IMR-90 (cell line): ENCODE measurements at regions not wholly inside any gene's neighbourhood (a gene's known extent, or its start where the extent isn't known, plus 50 kb on each side); places are given as distances from the start of the nearest gene placed in this dataset.

ENCODE experiments used
- ATAC-seq: fragments of 200-7000 bp; cut with Tn5 transposase; 2 replicates; pipeline ENCODE4 v1.9.1; 2020; ENCODE audit warnings: low read depth, mild to moderate bottlenecking, moderate library complexity
- BruUV-seq: library from RNA; stranded (reverse); fragments of 400-500 nt; replicated peaks from 2 replicates; lab custom pipeline; 2021; lab: Mats Ljungman, UMichigan
- CTCF ChIA-PET: fragments of 300-600 bp; formaldehyde crosslinking; extraction: SDS; loops from one replicate; lab custom pipeline; 2021; ENCODE audit warnings: antibody characterized with exemption; lab: Yijun Ruan, JAX
- POLR2A ChIA-PET: fragments of 300-600 bp; sonication (Branson Sonifier 250); formaldehyde crosslinking; loops from one replicate; lab custom pipeline; 2022; ENCODE audit warnings: antibody characterized with exemption; ENCODE audit not compliant: unreplicated experiment; lab: Charles Lee
- DNase-seq: peaks from one replicate; pipeline ENCODE4 v3.0.0; 2013
- H2AFZ ChIP-seq: replicated peaks from 2 replicates; pipeline ENCODE3; 2013; ENCODE audit warnings: low read length, mild to moderate bottlenecking; ENCODE audit not compliant: poor library complexity
- H2AK5ac ChIP-seq: 2 replicates; pipeline ENCODE4 v1.6.1; 2013; ENCODE audit warnings: low read depth, low read length, inconsistent platforms
- H2AK9ac ChIP-seq: replicated peaks from 2 replicates; pipeline ENCODE3; 2013; ENCODE audit warnings: mild to moderate bottlenecking, low read depth, low read length, moderate library complexity; ENCODE audit not compliant: poor library complexity
- H2BK120ac ChIP-seq: 2 replicates; pipeline ENCODE4 v1.6.1; 2013; ENCODE audit warnings: low read depth, low read length, inconsistent platforms
- H2BK15ac ChIP-seq: 3 replicates; pipeline ENCODE4 v1.6.1; 2013; ENCODE audit warnings: low read depth, low read length, inconsistent platforms
- H2BK20ac ChIP-seq: 2 replicates; pipeline ENCODE4 v1.6.1; 2013; ENCODE audit warnings: low read depth, mild to moderate bottlenecking, inconsistent platforms, low read length, moderate library complexity
- H2BK5ac ChIP-seq: 2 replicates; pipeline ENCODE4 v1.6.1; 2013; ENCODE audit warnings: mild to moderate bottlenecking, low read depth, low read length, inconsistent platforms; ENCODE audit not compliant: poor library complexity, severe bottlenecking
- H3K14ac ChIP-seq: replicated peaks from 2 replicates; pipeline ENCODE4 v1.6.1; 2013; ENCODE audit warnings: low read depth, low read length, inconsistent platforms
- H3K18ac ChIP-seq: 2 replicates; pipeline ENCODE4 v1.6.1; 2013; ENCODE audit warnings: low read depth, low read length, control low read depth
- H3K23ac ChIP-seq: 2 replicates; pipeline ENCODE4 v1.6.1; 2013; ENCODE audit warnings: low read depth, low read length, inconsistent platforms
- H3K27ac ChIP-seq: 2 replicates; pipeline ENCODE4 v1.5.1; 2013; ENCODE audit warnings: mild to moderate bottlenecking, control low read depth, low read length; ENCODE audit not compliant: insufficient read depth
- H3K27me3 ChIP-seq: 2 replicates; pipeline ENCODE4 v1.6.1; 2013; ENCODE audit warnings: low read length; ENCODE audit not compliant: control insufficient read depth, insufficient read depth
- H3K36me3 ChIP-seq: 2 replicates; pipeline ENCODE4 v1.6.1; 2013; ENCODE audit warnings: low read length, mixed read lengths; ENCODE audit not compliant: control insufficient read depth, insufficient read depth
- H3K4ac ChIP-seq: 2 replicates; pipeline ENCODE4 v1.6.1; 2013; ENCODE audit warnings: low read depth, low read length, inconsistent platforms
- H3K4me1 ChIP-seq: 2 replicates; pipeline ENCODE4 v1.6.1; 2013; ENCODE audit warnings: low read length, mixed read lengths; ENCODE audit not compliant: control insufficient read depth, insufficient read depth
- H3K4me2 ChIP-seq: 2 replicates; pipeline ENCODE4 v1.6.1; 2013; ENCODE audit warnings: low read depth, mild to moderate bottlenecking, control low read depth, low read length, moderate library complexity
- H3K4me3 ChIP-seq: 2 replicates; pipeline ENCODE4 v1.5.1; 2013; ENCODE audit warnings: low read depth, mild to moderate bottlenecking, control low read depth, low read length, moderate library complexity; ENCODE audit not compliant: insufficient read depth
- H3K56ac ChIP-seq: 2 replicates; pipeline ENCODE4 v1.6.1; 2013; ENCODE audit warnings: low read length, inconsistent platforms; ENCODE audit not compliant: insufficient read depth; ENCODE audit errors: extremely low read depth
- H3K79me1 ChIP-seq, 2 experiments: 2 replicates each; pipeline ENCODE4 v1.6.1; 2013; ENCODE audit warnings: low read length in 2 of 2, inconsistent platforms in 1 of 2, low read depth in 1 of 2
- H3K9ac ChIP-seq: 2 replicates; pipeline ENCODE4 v1.6.1; 2013; ENCODE audit warnings: low read depth, low read length, control low read depth
- H3K9me1 ChIP-seq: 2 replicates; pipeline ENCODE4 v1.6.1; 2013; ENCODE audit warnings: low read length, inconsistent platforms; ENCODE audit not compliant: insufficient read depth
- H3K9me3 ChIP-seq: 2 replicates; pipeline ENCODE4 v1.6.1; 2013; ENCODE audit warnings: low read length; ENCODE audit not compliant: control insufficient read depth, insufficient read depth
- H4K20me1 ChIP-seq: 2 replicates; pipeline ENCODE4 v1.6.1; 2013; ENCODE audit warnings: low read length, inconsistent platforms; ENCODE audit not compliant: insufficient read depth
- H4K5ac ChIP-seq: 2 replicates; pipeline ENCODE4 v1.6.1; 2013; ENCODE audit warnings: mild to moderate bottlenecking, low read depth, low read length, control low read depth
- H4K8ac ChIP-seq, 2 experiments: 2 replicates each; pipeline ENCODE4 v1.6.1; 2013; ENCODE audit warnings: low read depth in 2 of 2, low read length in 2 of 2, control low read depth in 1 of 2, inconsistent platforms in 1 of 2
- H4K91ac ChIP-seq: 2 replicates; pipeline ENCODE4 v1.6.1; 2013; ENCODE audit warnings: low read depth, low read length, inconsistent platforms; ENCODE audit not compliant: insufficient read depth
- BHLHE40 ChIP-seq: fragments of 150-350 bp; IDR thresholded peaks from 2 replicates; pipeline ENCODE4 v1.6.1; 2016; ENCODE audit warnings: mild to moderate bottlenecking, low read depth, low read length
- CEBPB ChIP-seq: IDR thresholded peaks from 2 replicates; pipeline ENCODE4 v1.6.1; 2012; ENCODE audit warnings: low read depth, low read length, improper control_type of control experiment
- CHD1 ChIP-seq: IDR thresholded peaks from 2 replicates; pipeline ENCODE4 v1.6.1; 2012; ENCODE audit warnings: low read depth, low read length, improper control_type of control experiment
- MAFK ChIP-seq: IDR thresholded peaks from 2 replicates; pipeline ENCODE4 v1.6.1; 2012; ENCODE audit warnings: low read depth, low read length, improper control_type of control experiment
- MAZ ChIP-seq: IDR thresholded peaks from 2 replicates; pipeline ENCODE4 v1.6.1; 2012; ENCODE audit warnings: low read depth, mild to moderate bottlenecking, low read length, improper control_type of control experiment, moderate library complexity, borderline replicate concordance
- MXI1 ChIP-seq: IDR thresholded peaks from 2 replicates; pipeline ENCODE4 v1.6.1; 2012; ENCODE audit warnings: low read depth, mild to moderate bottlenecking, low read length, moderate library complexity, borderline replicate concordance
- NFE2L2 ChIP-seq: fragments of 150-350 bp; IDR thresholded peaks from 2 replicates; pipeline ENCODE4 v1.6.1; 2016; ENCODE audit warnings: low read depth, mild to moderate bottlenecking, low read length
- POLR2A ChIP-seq: IDR thresholded peaks from 2 replicates; pipeline ENCODE4 v1.6.1; 2012; ENCODE audit warnings: mild to moderate bottlenecking, low read depth, low read length
- RAD21 ChIP-seq: IDR thresholded peaks from 2 replicates; pipeline ENCODE4 v1.6.1; 2012; ENCODE audit warnings: low read length, improper control_type of control experiment
- RCOR1 ChIP-seq: IDR thresholded peaks from 2 replicates; pipeline ENCODE4 v1.6.1; 2012; ENCODE audit warnings: mild to moderate bottlenecking, low read length, improper control_type of control experiment; ENCODE audit not compliant: insufficient replicate concordance
- WGBS, 2 experiments: methylation state at CpG; one replicate each; pipeline versions ENCODE4 v1.1.5 to v1.1.7; 2013; ENCODE audit warnings: missing lambda C conversion rate in 2 of 2; ENCODE audit not compliant: insufficient read length in 1 of 2; ENCODE audit errors: extremely low coverage in 2 of 2; 5-methylcytosine and 5-hydroxymethylcytosine counted together
- dilution Hi-C: fragments of 300-500 bp; cut with HindIII; formaldehyde crosslinking; loops from one replicate; pipeline ENCODE4 v1.14.3; 2018; ENCODE audit warnings: low sequenced_read_pairs; ENCODE audit not compliant: unreplicated experiment
- in situ Hi-C: fragments of 300-500 bp; cut with MboI; formaldehyde crosslinking; loops from 3 replicates; pipeline ENCODE4 v1.14.3; 2019; ENCODE audit warnings: low sequenced_read_pairs, inconsistent platforms, mixed read lengths
- intact Hi-C: fragments of 100-400 bp; cut with micrococcal nuclease; formaldehyde crosslinking; loops from 2 replicates; pipeline ENCODE4 v1.10.0; 2022
- TF ChIP-seq, protein P1 (sequence below): conservative IDR thresholded peaks from 2 replicates; pipeline ENCODE4 v1.5.1; 2012; ENCODE audit warnings: mild to moderate bottlenecking, low read depth, low read length, improper control_type of control experiment
- TF ChIP-seq, protein P2 (sequence below): fragments of 150-350 bp; IDR thresholded peaks from 2 replicates; pipeline ENCODE4 v1.6.1; 2016; ENCODE audit warnings: low read depth, mild to moderate bottlenecking, low read length, moderate library complexity, borderline replicate concordance
- TF ChIP-seq, protein P3 (sequence below): fragments of 150-350 bp; IDR thresholded peaks from 2 replicates; pipeline ENCODE4 v1.6.1; 2017; ENCODE audit warnings: mild to moderate bottlenecking, antibody characterized with exemption, low read length, low read depth

DNA sequence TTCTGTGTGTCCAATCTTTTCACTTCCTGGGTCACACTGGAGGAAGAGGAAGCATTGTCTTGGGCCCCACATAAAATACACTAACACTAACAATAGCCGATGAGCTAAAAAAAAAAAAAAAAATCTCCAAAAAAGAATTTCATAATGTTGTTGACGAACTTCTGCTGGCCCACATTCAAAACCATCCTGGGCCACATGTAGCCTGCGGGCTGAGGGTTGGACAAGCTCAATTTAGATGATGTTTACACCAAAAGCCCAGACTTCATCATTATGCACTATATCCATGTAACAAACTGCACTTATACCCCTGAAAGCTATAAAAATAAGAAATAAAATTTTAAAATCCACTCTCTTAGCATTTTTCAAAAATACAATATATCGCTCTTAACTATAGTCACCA, 187.8 kb upstream of the PTBP2 start:
- Histone ChIP-seq H4K20me1 (no peaks in the 10 kb centered on the region), H3K14ac (no peak overlapping the region), H2BK20ac (no peak overlapping the region), H3K9me1 (no peaks in the 10 kb centered on the region), H4K91ac (no peak overlapping the region), H3K36me3 (no peaks in the 10 kb centered on the region), H2AK9ac (no peak overlapping the region), H2AFZ (no peak overlapping the region), H3K79me1 (no peaks in the 10 kb centered on the region), H2BK120ac (no peak overlapping the region), H3K4me1 (peaks cover 7% of the 10 kb centered on the region), H3K4me3 (no peak overlapping the region), H4K8ac (no peak overlapping the region), H3K27ac (no peak overlapping the region), H3K9me3 (peaks cover 2% of the 10 kb centered on the region), H3K27me3 (no peaks in the 10 kb centered on the region), H4K5ac (no peak overlapping the region), H2AK5ac (no peak overlapping the region), H3K23ac (no peak overlapping the region), H2BK15ac (no peak overlapping the region), H3K4me2 (no peak overlapping the region), H3K9ac (no peak overlapping the region), H2BK5ac (no peak overlapping the region), H3K18ac (no peak overlapping the region), H3K4ac (no peak overlapping the region), H3K56ac (no peak overlapping the region)
- TF ChIP-seq MAFK, result no peak
- TF ChIP-seq, protein P1, sequence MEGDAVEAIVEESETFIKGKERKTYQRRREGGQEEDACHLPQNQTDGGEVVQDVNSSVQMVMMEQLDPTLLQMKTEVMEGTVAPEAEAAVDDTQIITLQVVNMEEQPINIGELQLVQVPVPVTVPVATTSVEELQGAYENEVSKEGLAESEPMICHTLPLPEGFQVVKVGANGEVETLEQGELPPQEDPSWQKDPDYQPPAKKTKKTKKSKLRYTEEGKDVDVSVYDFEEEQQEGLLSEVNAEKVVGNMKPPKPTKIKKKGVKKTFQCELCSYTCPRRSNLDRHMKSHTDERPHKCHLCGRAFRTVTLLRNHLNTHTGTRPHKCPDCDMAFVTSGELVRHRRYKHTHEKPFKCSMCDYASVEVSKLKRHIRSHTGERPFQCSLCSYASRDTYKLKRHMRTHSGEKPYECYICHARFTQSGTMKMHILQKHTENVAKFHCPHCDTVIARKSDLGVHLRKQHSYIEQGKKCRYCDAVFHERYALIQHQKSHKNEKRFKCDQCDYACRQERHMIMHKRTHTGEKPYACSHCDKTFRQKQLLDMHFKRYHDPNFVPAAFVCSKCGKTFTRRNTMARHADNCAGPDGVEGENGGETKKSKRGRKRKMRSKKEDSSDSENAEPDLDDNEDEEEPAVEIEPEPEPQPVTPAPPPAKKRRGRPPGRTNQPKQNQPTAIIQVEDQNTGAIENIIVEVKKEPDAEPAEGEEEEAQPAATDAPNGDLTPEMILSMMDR, result no peak
- no peak for TF ChIP-seq MXI1
- TF ChIP-seq BHLHE40, result no peak
- TF ChIP-seq, protein P2, sequence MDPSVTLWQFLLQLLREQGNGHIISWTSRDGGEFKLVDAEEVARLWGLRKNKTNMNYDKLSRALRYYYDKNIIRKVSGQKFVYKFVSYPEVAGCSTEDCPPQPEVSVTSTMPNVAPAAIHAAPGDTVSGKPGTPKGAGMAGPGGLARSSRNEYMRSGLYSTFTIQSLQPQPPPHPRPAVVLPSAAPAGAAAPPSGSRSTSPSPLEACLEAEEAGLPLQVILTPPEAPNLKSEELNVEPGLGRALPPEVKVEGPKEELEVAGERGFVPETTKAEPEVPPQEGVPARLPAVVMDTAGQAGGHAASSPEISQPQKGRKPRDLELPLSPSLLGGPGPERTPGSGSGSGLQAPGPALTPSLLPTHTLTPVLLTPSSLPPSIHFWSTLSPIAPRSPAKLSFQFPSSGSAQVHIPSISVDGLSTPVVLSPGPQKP, result no peak
- no peak for TF ChIP-seq CHD1
- no peak for TF ChIP-seq NFE2L2
- TF ChIP-seq RCOR1, result no peak
- TF ChIP-seq POLR2A, result no peak
- no peak for TF ChIP-seq RAD21
- TF ChIP-seq, protein P3, sequence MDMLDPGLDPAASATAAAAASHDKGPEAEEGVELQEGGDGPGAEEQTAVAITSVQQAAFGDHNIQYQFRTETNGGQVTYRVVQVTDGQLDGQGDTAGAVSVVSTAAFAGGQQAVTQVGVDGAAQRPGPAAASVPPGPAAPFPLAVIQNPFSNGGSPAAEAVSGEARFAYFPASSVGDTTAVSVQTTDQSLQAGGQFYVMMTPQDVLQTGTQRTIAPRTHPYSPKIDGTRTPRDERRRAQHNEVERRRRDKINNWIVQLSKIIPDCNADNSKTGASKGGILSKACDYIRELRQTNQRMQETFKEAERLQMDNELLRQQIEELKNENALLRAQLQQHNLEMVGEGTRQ, result no peak
- TF ChIP-seq MAZ, result no peak
- no peak for TF ChIP-seq CEBPB
- POLR2A ChIA-PET, result no interaction called here
- no peak for DNase-seq
- intact Hi-C loops, result no loop called here
- dilution Hi-C loops, result no loop called here
- no peak for ATAC-seq
- no TSS peak for BruUV-seq
- 100% methylated on average over 1 of the region's 4 CpGs; no CpG with 5 or more reads in 1 of the 2 experiments for WGBS, 2 experiments
- in situ Hi-C loops, result no loop called here
- CTCF ChIA-PET, result interaction anchor here (0.8 kb wide), 1 partner anchor 10 kb away, joined by 5 read pairs; no protein-coding TSS in a partner anchor
